ENCODE measurements at regions not wholly inside any gene's neighbourhood (a gene's known extent, or its start where the extent isn't known, plus 50 kb on each side); places are given as distances from the start of the nearest gene placed in this dataset.

DNA sequence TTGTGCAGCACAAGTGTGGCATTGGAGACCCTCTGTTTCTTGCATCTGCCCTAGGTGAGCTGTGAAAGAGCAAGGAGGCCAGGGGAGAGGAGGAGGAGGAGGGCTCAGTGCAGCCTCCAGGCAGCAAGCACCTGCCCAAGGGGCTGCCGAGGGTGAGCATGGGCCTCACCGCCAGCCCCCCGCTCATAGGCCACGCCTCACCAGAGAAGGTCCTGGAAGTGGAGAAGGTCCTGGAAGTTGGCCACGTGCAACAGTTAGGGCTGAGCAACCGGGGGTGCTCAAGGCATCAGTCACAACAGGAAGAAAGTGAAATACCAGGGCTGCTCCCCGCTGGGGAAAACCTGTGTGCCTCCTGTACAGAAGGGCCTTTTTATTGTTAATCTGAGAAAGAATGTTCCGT, 168.9 kb downstream of the TEX29 start:
- Histone ChIP-seq H3K4me1 (ENCODE audit: control insufficient read depth in 1 of 2, insufficient read depth in 2 of 2, low read length in 2 of 2) (no peaks in the 10 kb centered on the region), H3K36me3 (replicated peaks in 1 of 2; ENCODE audit: control insufficient read depth in 1 of 2, insufficient read depth in 2 of 2, low read length in 2 of 2) (no peaks in the 10 kb centered on the region), H3K4me3 (replicated peaks in 1 of 3; ENCODE audit: low read depth in 2 of 3, low read length in 3 of 3) (no peak overlapping the region), H3K4me2 (replicated peaks; ENCODE audit: extremely low read depth, low read length, poor library complexity, severe bottlenecking) (no peak overlapping the region), H3K9ac (ENCODE audit: insufficient read depth, low read length, poor library complexity, severe bottlenecking) (no peak overlapping the region), H3K9me3 (replicated peaks in 1 of 2; ENCODE audit: control insufficient read depth in 1 of 2, insufficient read depth in 1 of 2, low read length in 2 of 2) (peaks cover 20 to 33% of the 10 kb centered on the region in 2 donors), H4K20me1 (ENCODE audit: insufficient read depth, low read length) (no peaks in the 10 kb centered on the region), H3K27ac (ENCODE audit: low read depth in 1 of 2, low read length in 2 of 2) (no peak overlapping the region), H3K79me2 (ENCODE audit: insufficient read depth, low read length) (no peaks in the 10 kb centered on the region), H2AFZ (ENCODE audit: insufficient read depth, low read depth, low read length, poor library complexity, severe bottlenecking) (no peak overlapping the region), H3K27me3 (ENCODE audit: control insufficient read depth in 2 of 2, insufficient read depth in 2 of 2, low read length in 2 of 2) (no peaks in the 10 kb centered on the region)
- DNase-seq: no peak
- Mint-ChIP-seq H3K27ac (no peak overlapping the region), H3K4me1 (no peaks in the 10 kb centered on the region), H3K4me3 (no peak overlapping the region), H3K27me3 (ENCODE audit: low read depth in 3 of 3) (peaks cover 4 to 6% (median 5%) of the 10 kb centered on the region in 3 donors), H3K36me3 (no peaks in the 10 kb centered on the region), H3K9me3 (peaks cover 12 to 36% (median 26%) of the 10 kb centered on the region in 7 donors)
- TF ChIP-seq, protein P1, sequence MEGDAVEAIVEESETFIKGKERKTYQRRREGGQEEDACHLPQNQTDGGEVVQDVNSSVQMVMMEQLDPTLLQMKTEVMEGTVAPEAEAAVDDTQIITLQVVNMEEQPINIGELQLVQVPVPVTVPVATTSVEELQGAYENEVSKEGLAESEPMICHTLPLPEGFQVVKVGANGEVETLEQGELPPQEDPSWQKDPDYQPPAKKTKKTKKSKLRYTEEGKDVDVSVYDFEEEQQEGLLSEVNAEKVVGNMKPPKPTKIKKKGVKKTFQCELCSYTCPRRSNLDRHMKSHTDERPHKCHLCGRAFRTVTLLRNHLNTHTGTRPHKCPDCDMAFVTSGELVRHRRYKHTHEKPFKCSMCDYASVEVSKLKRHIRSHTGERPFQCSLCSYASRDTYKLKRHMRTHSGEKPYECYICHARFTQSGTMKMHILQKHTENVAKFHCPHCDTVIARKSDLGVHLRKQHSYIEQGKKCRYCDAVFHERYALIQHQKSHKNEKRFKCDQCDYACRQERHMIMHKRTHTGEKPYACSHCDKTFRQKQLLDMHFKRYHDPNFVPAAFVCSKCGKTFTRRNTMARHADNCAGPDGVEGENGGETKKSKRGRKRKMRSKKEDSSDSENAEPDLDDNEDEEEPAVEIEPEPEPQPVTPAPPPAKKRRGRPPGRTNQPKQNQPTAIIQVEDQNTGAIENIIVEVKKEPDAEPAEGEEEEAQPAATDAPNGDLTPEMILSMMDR (IDR thresholded peaks at IDR 0.05): no peak
- intact Hi-C loops (cut with micrococcal nuclease): no loop called here
- 92% methylated on average over 8 of the region's 8 CpGs for WGBS (ENCODE audit: insufficient coverage)

DNA sequence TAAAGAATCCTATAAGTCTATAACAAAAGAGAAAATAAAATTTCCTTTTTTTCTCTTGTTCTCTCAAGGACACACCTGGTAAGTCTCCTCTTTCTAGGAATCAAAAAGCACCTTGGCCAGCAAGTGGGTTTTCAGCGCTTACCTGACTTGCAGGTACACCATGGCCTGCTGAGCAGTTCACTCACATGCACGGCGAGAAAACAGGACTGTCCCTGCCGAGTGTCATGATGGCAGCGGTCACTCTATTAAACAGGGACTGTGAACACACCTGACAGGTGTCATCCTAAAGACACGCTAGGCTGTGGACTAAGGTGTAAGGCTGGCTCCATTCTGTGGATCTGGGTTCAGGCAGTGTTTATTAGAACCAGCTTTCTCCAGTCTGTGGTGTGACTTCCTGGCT, 170.2 kb downstream of the TEX29 start:
- Histone ChIP-seq H3K79me2 (ENCODE audit: insufficient read depth, low read length) (no peaks in the 10 kb centered on the region), H3K36me3 (replicated peaks in 1 of 2; ENCODE audit: control insufficient read depth in 1 of 2, insufficient read depth in 2 of 2, low read length in 2 of 2) (no peaks in the 10 kb centered on the region), H3K27ac (ENCODE audit: low read depth in 1 of 2, low read length in 2 of 2) (no peak overlapping the region), H3K4me2 (replicated peaks; ENCODE audit: extremely low read depth, low read length, poor library complexity, severe bottlenecking) (no peak overlapping the region), H3K9ac (ENCODE audit: insufficient read depth, low read length, poor library complexity, severe bottlenecking) (no peak overlapping the region), H3K9me3 (replicated peaks in 1 of 2; ENCODE audit: control insufficient read depth in 1 of 2, insufficient read depth in 1 of 2, low read length in 2 of 2) (peaks cover 19 to 33% of the 10 kb centered on the region in 2 donors), H3K27me3 (ENCODE audit: control insufficient read depth in 2 of 2, insufficient read depth in 2 of 2, low read length in 2 of 2) (no peaks in the 10 kb centered on the region), H3K4me1 (ENCODE audit: control insufficient read depth in 1 of 2, insufficient read depth in 2 of 2, low read length in 2 of 2) (no peaks in the 10 kb centered on the region), H2AFZ (ENCODE audit: insufficient read depth, low read depth, low read length, poor library complexity, severe bottlenecking) (no peak overlapping the region), H3K4me3 (replicated peaks in 1 of 3; ENCODE audit: low read depth in 2 of 3, low read length in 3 of 3) (no peak overlapping the region), H4K20me1 (ENCODE audit: insufficient read depth, low read length) (no peaks in the 10 kb centered on the region)
- Mint-ChIP-seq H3K27me3 (ENCODE audit: low read depth in 3 of 3) (peaks cover 4 to 6% (median 5%) of the 10 kb centered on the region in 3 donors), H3K9me3 (peaks cover 12 to 34% (median 26%) of the 10 kb centered on the region in 7 donors), H3K27ac (no peak overlapping the region), H3K4me1 (no peaks in the 10 kb centered on the region), H3K4me3 (no peak overlapping the region), H3K36me3 (no peaks in the 10 kb centered on the region)
- 85% methylated on average over 6 of the region's 6 CpGs for WGBS (ENCODE audit: insufficient coverage)
- DNase-seq: no peak
- TF ChIP-seq, protein P1 (IDR thresholded peaks at IDR 0.05): no peak
- intact Hi-C loops (cut with micrococcal nuclease): no loop called here

Measured in CD14-positive monocyte (primary cell).